Head of caudate nucleus (tissue), 42 donors: ENCODE measurements at regions not wholly inside any gene's neighbourhood (a gene's known extent, or its start where the extent isn't known, plus 50 kb on each side); places are given as distances from the start of the nearest gene placed in this dataset.
"Not testable (repeated sequence)": the region's sequence is repeated elsewhere in the genome, so short reads cannot be mapped to it uniquely, and the experiment has no call there.

Experiments used
- DNase-seq, 42 donors: peaks; one replicate each; pipeline versions ENCODE4 v3.0.0 to v3.0.0-alpha.2; 2020 to 2021; ENCODE audit warnings: mixed read lengths in 7 of 42
- intact Hi-C: fragments of 100-400 bp; cut with DNase I; formaldehyde crosslinking; loops from one replicate; pipeline ENCODE4 v1.15.0; 2022

- intact Hi-C loops = no loop called here
- no peak for DNase-seq
These were observed 1248.9 kb downstream of the JRKL start for GRCh38 chr11:97638641-97639224.

GRCh38 chr11:97641988-97642387 is 1252.2 kb downstream of the JRKL start:
- intact Hi-C loops = no loop called here
- no peak for DNase-seq

GRCh38 chr11:97645736-97646135 is 1255.9 kb downstream of the JRKL start:
- no peak for DNase-seq
- intact Hi-C loops = no loop called here

GRCh38 chr11:97656356-97656755 is 1266.5 kb downstream of the JRKL start:
- intact Hi-C loops = no loop called here
- no peak for DNase-seq

- intact Hi-C loops = no loop called here
- DNase-seq = no peak
These were observed 1268.0 kb downstream of the JRKL start for GRCh38 chr11:97657852-97658251.

GRCh38 chr11:97667057-97667456 is 1277.2 kb downstream of the JRKL start:
- DNase-seq = no peak
- intact Hi-C loops = no loop called here

- intact Hi-C loops = no loop called here
- no peak for DNase-seq
These were observed 1293.9 kb downstream of the JRKL start for GRCh38 chr11:97683733-97684132.

- intact Hi-C loops = no loop called here
- no peak for DNase-seq
These were observed 1295.0 kb downstream of the JRKL start for GRCh38 chr11:97684486-97685439.

GRCh38 chr11:97685695-97686094 is 1295.9 kb downstream of the JRKL start:
- intact Hi-C loops = no loop called here

GRCh38 chr11:97687111-97687510 is 1297.3 kb downstream of the JRKL start:
- intact Hi-C loops = no loop called here
- no peak for DNase-seq

More at GRCh38 chr11:97685695-97686094, 1295.9 kb downstream of the JRKL start:
- no peak for DNase-seq

- no peak for DNase-seq
- intact Hi-C loops = no loop called here
These were observed 1301.2 kb downstream of the JRKL start for GRCh38 chr11:97691061-97691460.

- intact Hi-C loops = no loop called here
- DNase-seq = no peak
These were observed 1313.1 kb downstream of the JRKL start for GRCh38 chr11:97702951-97703350.

- no peak for DNase-seq
- intact Hi-C loops = no loop called here
These were observed 1314.0 kb downstream of the JRKL start for GRCh38 chr11:97703851-97704250.

GRCh38 chr11:97705441-97705840 is 1315.3 kb upstream of the CNTN5 start:
- DNase-seq, intact Hi-C loops: not testable (repeated sequence)

- intact Hi-C loops = no loop called here
- no peak for DNase-seq
These were observed 1302.8 kb upstream of the CNTN5 start for GRCh38 chr11:97717922-97718321.

GRCh38 chr11:97722065-97722464 is 1298.7 kb upstream of the CNTN5 start:
- no peak for DNase-seq
- intact Hi-C loops = no loop called here

- no peak for DNase-seq
- intact Hi-C loops = no loop called here
These were observed 1298.0 kb upstream of the CNTN5 start for GRCh38 chr11:97722721-97723120.

- no peak for DNase-seq
- intact Hi-C loops = no loop called here
These were observed 1291.0 kb upstream of the CNTN5 start for GRCh38 chr11:97729546-97730272.

GRCh38 chr11:97732011-97732632 is 1288.6 kb upstream of the CNTN5 start:
- intact Hi-C loops = no loop called here
- no peak for DNase-seq

- DNase-seq = no peak
- intact Hi-C loops = no loop called here
These were observed 1282.0 kb upstream of the CNTN5 start for GRCh38 chr11:97738751-97739150.
